HG03175 (cell line): ENCODE measurements at regions not wholly inside any gene's neighbourhood (a gene's known extent, or its start where the extent isn't known, plus 50 kb on each side); places are given as distances from the start of the nearest gene placed in this dataset.

ENCODE experiments used
- ATAC-seq: cut with Tn5 transposase; IDR thresholded peaks from one replicate; pipeline ENCODE4 v1.9.1; 2021; ENCODE audit warnings: mild to moderate bottlenecking, moderate library complexity; ENCODE audit not compliant: unreplicated experiment

GRCh38 chr18:61057443-61057842 is 275.8 kb upstream of the CDH20 start:
- no peak for ATAC-seq

DNA sequence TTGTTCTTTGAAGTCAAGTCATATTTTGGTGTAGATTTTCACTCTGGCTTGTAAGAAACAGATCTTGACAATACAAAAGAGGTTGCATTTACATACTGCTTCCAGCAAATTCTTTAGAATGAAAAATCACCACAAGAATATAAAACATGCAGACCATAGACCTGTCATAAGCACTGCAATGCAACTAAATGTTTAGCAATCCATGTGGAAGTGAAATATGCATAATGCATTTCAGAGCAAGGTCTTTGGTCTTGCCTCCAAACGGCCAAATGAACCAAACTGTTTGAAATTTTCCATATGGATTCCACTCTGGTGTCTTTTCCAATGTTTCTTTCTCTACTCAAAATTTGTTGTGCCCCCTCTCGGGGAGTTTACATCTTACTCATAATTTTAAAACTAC is 271.0 kb upstream of the CDH20 start:
- no peak for ATAC-seq

DNA sequence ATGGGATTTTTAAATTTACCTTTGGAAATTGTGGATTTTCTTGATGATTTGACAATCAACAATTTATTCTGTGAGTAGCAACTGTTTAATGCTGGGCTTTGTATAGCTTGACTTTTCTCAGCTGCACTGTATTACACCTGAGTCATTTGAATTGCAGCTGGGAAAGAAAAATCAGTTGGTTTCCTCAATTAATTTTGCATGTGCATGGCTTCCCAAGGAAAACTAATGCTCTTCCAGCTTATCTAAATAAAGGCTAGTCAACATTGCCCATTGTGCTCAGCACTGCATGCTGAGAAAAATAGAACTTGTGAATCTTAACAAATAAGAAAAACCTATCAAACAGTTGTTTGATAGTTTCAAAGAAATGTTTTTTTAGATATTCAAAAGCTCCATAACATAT is 268.3 kb upstream of the CDH20 start:
- no peak for ATAC-seq

GRCh38 chr18:61076986-61077385 is 256.2 kb upstream of the CDH20 start:
- no peak for ATAC-seq

- no peak for ATAC-seq
Observed at GRCh38 chr18:61079714-61080113, 253.5 kb upstream of the CDH20 start.

- ATAC-seq = no peak
Observed at GRCh38 chr18:61080954-61081528, 252.2 kb upstream of the CDH20 start.

GRCh38 chr18:61082976-61083630 is 250.1 kb upstream of the CDH20 start:
- no peak for ATAC-seq

DNA sequence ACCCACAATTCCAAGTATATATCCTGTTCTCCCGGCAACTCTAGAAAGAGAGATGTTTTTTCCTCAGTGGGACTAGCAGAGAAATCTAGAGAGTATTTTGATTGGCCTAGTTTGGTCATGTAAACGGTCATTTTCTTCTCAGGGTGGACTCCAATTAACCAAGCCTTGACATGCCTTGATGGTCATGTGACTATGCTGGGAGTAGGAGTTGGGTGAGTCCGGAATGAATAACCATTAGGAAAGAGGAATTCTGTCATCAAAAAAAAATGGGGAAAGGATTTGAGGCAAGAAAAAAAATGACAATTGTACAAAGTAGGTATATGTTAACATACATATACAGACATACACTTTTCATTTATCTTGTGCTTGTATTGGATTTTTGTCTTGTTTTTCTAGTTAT is 248.2 kb upstream of the CDH20 start:
- no peak for ATAC-seq

- ATAC-seq = no peak
Observed at GRCh38 chr18:61085761-61086160, 247.5 kb upstream of the CDH20 start.

DNA sequence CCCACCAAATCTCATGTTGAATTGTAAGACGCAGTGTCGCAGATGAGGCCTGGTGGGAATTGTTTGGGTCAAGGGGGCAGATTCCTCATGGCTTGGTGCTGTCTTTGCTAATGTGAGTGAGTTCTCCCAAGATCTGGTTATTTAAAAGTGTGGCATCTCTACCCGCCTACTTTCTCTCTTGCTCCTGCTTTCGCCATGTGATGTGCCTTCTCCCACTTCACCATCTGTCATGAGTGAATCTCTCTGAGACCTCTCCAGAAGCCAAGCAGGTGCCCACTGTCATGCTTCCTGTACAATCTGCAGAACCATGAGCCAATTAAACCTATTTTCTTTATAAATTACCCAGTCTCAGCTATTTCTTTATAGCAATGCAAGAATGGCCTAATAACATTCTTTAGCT is 246.6 kb upstream of the CDH20 start:
- ATAC-seq = no peak

DNA sequence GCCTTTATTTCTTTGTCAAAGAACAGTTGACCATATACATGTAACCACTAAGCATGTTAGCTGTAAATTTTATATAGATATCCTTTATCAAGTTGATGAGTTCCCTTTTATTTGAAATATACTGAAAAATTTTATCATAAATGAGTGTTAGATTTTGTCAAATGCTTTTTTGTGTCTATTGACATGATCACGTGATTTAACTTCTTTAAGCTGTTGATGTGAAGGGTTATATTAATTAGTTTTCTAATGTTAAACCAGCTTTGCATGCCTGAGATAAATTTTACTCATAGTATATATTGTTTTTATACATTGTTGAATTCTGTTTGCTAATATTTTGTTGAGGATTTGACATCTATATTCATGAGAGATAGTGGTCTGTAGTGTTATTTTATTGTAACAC is 241.9 kb upstream of the CDH20 start:
- no peak for ATAC-seq

DNA sequence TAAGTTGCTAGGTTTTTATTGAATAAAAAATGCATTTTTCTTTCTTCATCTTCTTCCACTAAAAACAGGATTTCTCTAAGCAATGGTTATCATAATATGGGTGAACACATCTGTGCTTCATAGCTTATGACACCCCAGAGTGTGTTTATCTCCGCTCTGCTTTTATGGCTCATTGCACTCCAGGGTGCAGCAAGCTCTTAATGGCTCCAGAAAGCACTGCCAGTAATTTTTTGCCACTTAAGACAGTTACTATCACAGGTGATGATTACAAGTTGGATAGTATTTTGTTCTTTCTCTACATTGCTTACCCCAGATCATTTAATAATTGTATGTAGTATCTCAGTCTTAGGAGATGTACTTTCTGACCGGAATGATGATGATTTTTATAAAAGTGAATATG is 239.3 kb upstream of the CDH20 start:
- no peak for ATAC-seq

DNA sequence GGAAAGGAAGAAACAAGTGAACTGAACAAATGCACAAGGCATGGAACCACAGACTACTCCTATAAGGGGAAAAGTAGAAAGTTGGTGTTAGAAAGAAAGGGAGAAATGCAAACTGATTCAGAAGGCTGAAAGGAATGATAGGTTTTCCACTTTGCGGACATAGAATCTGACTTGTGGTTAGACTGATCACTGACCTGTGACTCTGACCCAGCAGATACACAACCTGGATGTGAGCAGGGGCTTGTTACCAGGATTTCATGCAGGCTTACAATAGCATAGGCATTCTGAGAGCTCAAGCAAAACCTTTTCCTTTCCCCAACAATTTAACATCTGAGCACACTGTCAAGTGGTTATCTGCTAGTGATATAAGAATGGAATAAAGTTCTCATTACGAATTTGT is 237.0 kb upstream of the CDH20 start:
- ATAC-seq = no peak

GRCh38 chr18:61107113-61107512 is 226.1 kb upstream of the CDH20 start:
- ATAC-seq = no peak

DNA sequence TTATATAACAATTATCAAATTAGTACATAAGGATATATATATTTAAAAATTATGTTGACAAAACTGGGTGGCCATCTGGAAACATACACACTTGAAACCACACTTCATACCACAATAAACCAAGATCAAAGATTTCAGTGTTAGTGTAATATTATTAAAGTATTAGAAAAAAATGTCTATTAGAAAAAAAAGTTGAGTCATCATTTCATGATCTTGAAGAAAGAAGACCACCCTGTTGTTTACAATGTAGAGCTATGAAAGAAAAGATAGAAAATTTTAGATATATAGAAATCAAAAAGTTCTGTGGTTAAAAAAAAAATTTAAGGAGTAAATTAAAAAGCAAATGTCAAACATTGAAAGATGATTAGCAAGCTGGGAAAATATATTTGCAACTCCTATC is 224.5 kb upstream of the CDH20 start:
- ATAC-seq = no peak

DNA sequence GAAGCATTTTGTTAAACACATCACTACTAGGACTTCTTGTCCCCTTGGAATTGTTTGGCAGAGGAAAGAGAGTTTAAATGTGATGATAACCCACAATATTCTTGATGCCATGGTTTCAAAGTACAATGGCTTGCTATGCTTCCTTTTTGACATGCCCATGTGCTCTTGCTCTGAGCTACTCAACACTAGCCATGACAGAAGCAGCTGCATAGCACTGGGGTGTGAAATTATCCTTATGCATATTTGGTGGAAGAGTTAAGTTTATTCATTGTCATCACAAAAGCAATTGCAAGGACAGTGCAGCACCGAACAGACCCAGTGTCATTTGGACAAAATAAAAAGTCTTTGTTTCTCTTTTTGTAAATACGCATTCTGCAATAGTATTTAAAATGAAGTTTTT is 209.9 kb upstream of the CDH20 start:
- ATAC-seq = no peak

DNA sequence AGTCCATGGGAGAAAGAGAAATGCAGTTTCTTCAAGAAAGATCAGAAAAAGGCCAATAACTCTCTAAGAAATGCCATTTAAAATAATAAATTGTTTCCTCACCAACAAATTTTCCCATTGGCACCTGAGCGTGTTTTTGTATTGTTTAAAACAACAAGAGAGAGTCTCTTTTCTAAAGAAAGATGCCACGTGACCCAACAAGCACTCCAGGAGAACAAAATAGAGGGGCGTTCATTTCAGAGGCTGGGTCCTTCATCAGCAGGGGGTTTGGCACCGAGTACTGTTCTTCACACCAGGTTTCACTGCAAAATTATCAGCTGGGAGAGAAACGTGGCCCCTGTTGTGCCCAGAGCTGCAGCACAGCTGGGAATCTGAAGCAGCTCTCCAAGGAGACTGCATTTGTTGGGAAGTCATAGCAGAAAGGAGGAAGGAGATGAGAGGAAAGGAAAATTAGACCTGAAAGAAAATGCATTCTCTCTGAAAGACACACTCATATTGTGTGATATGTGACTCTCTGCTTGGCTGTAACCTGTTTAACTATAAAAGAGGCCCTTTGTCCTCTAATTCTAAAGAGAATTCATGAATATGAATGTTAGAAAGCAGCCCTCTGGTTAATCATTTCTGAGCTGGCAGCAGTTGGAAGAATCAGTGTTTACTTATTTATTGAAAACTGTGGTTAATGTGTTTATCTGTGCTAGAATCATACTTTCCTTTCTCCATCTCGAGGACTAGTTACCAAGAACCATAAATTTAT is 205.3 kb upstream of the CDH20 start:
- ATAC-seq = no peak

DNA sequence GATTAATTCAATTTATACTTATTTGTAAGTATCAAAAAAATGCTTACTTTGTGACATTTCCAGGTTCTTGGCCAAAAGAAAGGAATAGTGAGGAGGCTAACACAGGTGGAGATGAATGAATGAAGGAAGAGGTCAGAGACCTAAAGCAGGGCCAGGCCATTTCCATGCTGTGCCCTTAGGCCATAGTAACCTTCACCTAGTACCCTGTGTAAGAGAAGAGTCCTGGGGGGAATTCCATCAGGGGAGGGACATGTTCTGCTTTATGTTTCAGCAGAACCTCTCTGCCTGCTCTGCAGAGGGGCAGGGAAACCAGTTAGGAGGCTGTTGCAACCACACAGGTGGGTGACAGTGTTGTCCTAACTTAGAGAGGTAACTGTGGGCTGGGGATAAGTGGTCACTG is 204.2 kb upstream of the CDH20 start:
- ATAC-seq = no peak

DNA sequence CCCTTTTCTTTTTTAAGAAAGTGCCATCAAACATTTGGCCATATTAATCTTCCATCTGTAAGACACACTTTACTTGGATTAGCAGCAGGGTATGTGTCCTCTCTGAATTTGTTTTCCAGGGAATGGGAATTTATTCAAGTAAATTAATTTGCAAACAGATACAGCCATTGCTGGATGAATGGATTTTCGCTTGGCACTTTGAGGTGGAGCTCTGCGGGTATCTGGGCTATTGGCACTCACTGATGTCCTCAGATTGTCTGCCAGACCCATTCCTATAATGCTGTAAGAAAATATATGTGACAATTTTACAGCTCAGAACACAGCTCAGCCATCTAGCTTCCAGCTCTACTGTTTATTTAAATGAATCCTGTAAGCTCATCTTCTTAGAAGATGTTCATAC is 201.2 kb upstream of the CDH20 start:
- ATAC-seq = no peak

GRCh38 chr18:61133783-61134182 is 199.4 kb upstream of the CDH20 start:
- no peak for ATAC-seq

- ATAC-seq = no peak
Observed at GRCh38 chr18:61136711-61137251, 196.4 kb upstream of the CDH20 start.

- ATAC-seq = no peak
Observed at GRCh38 chr18:61141691-61142090, 191.5 kb upstream of the CDH20 start.
